HG03469 (cell line): ENCODE measurements at regions not wholly inside any gene's neighbourhood (a gene's known extent, or its start where the extent isn't known, plus 50 kb on each side); places are given as distances from the start of the nearest gene placed in this dataset.
"Not testable (repeated sequence)": the region's sequence is repeated elsewhere in the genome, so short reads cannot be mapped to it uniquely, and the experiment has no call there.

Experiments
- ATAC-seq: cut with Tn5 transposase; IDR thresholded peaks from one replicate; pipeline ENCODE4 v1.9.1; 2021; ENCODE audit warnings: mild to moderate bottlenecking, moderate library complexity, moderate number of reproducible peaks; ENCODE audit not compliant: unreplicated experiment

DNA sequence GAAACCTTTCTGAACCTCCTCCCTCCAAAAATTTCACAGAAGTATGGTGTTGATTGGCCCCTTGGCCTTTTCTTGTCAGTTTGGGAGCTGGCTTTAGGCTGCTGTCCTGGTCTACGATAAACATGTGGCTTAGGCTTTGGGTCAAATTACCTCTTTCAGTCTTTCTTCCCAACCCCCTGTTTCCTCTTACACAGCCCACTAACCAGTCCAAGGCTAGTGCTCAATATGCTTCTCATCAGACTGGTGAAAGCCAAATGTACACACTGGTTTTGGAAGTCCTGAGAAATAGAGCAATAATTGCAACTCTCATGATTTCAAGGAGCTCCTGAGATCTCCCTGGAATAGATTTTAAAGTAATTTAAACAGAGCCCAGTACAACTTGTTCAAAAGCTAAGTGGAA, 933.7 kb upstream of the GJE1 start:
- no peak for ATAC-seq

- no peak for ATAC-seq
These were observed 937.4 kb upstream of the GJE1 start for GRCh38 chr6:141195251-141195832.

GRCh38 chr6:141183368-141183767, 949.4 kb upstream of the GJE1 start:
- no peak for ATAC-seq

GRCh38 chr6:141175458-141175857, 957.3 kb upstream of the GJE1 start:
- ATAC-seq = not testable (repeated sequence)

DNA sequence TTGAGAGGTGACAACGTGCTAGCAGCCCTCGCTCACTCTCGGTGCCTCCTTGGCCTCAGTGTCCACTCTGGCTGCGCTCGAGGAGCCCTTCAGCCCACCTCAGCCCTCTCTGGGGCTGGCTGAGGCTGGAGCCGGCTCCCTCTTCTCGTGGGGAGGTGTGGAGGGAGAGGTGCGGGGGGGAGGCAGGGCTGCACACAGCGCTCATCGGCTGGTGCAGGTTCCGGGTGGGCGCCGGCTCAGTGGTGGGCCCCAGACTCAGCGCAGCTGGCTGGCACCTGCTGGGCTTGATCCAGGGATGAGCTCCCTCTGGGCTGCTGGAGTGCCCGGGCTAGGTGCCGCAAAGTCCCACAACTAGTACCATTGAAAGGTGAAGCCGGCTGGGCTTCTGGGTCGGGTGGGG, 957.8 kb upstream of the GJE1 start:
- ATAC-seq = no peak

DNA sequence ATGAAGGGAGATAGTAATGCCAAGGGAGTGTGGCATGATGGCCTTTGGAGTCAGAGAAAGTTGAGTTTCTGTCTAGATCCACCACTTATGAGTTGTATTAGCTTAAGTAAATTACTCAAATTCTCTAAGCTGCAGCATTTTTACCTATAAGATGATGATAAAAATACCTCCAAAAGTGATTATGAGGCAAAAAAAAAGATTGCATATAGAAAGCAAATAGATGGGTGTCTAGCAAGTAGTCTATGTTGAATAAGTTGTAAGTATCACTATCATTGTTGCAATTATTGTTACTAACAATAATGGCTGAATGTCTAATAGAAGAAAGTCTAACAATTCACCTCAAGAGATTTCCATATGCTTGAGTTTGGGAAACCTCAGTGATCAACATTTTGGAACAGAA, 959.2 kb upstream of the GJE1 start:
- no peak for ATAC-seq

DNA sequence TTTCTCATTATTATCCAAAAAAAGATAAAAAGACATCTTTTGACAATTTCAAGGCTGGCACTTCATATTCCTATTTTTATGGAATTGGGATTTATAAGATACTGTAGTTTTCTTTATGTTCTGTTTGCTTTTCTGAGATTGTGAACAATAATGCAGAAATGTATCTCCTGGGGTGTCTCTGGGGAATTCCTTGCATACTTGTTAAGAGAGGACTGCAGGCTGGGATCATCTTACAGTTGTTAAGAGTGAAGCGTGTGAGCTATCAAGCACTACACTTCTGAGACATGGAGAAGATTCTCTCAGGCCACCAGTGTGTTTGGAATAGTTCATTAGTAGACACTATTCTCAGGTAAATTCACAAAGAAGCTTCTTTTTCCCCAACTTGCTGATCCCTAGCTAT, 963.3 kb upstream of the GJE1 start:
- no peak for ATAC-seq

GRCh38 chr6:141167945-141168344, 964.8 kb upstream of the GJE1 start:
- no peak for ATAC-seq

- ATAC-seq = no peak
These were observed 967.6 kb upstream of the GJE1 start for GRCh38 chr6:141165002-141165665.

- ATAC-seq = no peak
These were observed 968.5 kb upstream of the GJE1 start for GRCh38 chr6:141164042-141164743.

DNA sequence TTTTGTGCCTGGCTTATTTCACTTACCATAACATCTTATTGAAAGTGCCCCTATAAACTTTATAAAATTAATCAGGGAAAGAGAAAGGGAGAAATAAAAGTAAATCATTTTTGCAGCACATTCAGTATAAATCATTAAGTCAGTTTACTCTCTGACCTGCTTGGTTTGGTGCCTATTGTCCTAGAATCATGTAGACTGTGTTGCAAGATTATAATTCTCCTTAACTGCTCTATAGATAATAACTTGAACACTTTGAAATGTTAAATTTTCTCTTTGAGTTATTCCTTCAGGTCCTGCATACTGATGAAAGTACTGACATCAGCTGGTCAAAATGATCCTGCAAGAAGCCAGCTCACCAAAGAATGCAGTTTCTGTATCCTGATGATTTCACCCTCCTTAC, 969.6 kb upstream of the GJE1 start:
- no peak for ATAC-seq

- no peak for ATAC-seq
These were observed 974.0 kb upstream of the GJE1 start for GRCh38 chr6:141158740-141159139.

GRCh38 chr6:141153563-141153962, 979.2 kb upstream of the GJE1 start:
- no peak for ATAC-seq

GRCh38 chr6:141152951-141153350, 979.8 kb upstream of the GJE1 start:
- ATAC-seq = no peak

- ATAC-seq = no peak
These were observed 980.9 kb upstream of the GJE1 start for GRCh38 chr6:141151710-141152417.

GRCh38 chr6:141141870-141142269, 990.9 kb upstream of the GJE1 start:
- no peak for ATAC-seq

GRCh38 chr6:141140905-141141304, 991.8 kb upstream of the GJE1 start:
- ATAC-seq = no peak

GRCh38 chr6:141139461-141139860, 993.3 kb upstream of the GJE1 start:
- ATAC-seq = no peak

- ATAC-seq = no peak
These were observed 998.0 kb upstream of the GJE1 start for GRCh38 chr6:141134723-141135122.

- ATAC-seq = no peak
These were observed 998.9 kb upstream of the GJE1 start for GRCh38 chr6:141133836-141134235.

- no peak for ATAC-seq
These were observed 999.4 kb upstream of the GJE1 start for GRCh38 chr6:141133346-141133745.

DNA sequence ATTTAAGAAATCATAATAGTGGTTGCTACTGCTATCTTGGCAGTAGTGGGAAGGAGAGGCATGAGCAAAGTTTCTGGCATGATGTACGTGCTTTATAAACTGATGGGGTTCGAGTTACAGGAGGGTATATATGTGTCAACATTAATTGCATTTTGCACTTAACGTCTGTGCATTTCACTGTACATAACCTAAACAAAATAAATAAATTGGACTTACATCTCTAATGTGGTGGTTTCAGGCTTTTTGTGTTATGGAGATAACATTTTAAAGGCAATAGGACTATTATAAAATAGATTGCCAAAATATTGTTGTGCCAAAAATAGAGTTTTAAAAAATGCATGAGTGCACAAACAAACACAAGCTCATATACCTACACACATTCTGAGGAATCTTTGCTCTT, 1001.1 kb upstream of the GJE1 start:
- no peak for ATAC-seq
